Liver (tissue), 3 donors: ENCODE measurements at regions not wholly inside any gene's neighbourhood (a gene's known extent, or its start where the extent isn't known, plus 50 kb on each side); places are given as distances from the start of the nearest gene placed in this dataset.

Experiments
- CTCF ChIP-seq: fragments of 150-350 bp; IDR thresholded peaks from 2 replicates; pipeline ENCODE4 v1.5.1; 2017; ENCODE audit warnings: improper control_type of control experiment, low read depth, low read length; ENCODE audit not compliant: missing input control
- EGR1 ChIP-seq, 2 donors: IDR thresholded peaks; 2 replicates each; pipeline ENCODE4 v1.6.1; 2016 to 2018; ENCODE audit warnings: antibody characterized with exemption in 2 of 2, low read depth in 2 of 2
- FOXA1 ChIP-seq: IDR thresholded peaks from 2 replicates; pipeline ENCODE4 v1.6.1; 2016; ENCODE audit warnings: antibody characterized with exemption
- FOXA2 ChIP-seq: IDR thresholded peaks from 2 replicates; pipeline ENCODE4 v1.6.1; 2016; ENCODE audit warnings: antibody characterized with exemption
- GABPA ChIP-seq, 2 donors: IDR thresholded peaks in 1 of 2; conservative IDR thresholded peaks in 1 of 2; 2 replicates each; pipeline ENCODE4 v1.6.1; 2016; ENCODE audit warnings: antibody characterized with exemption in 2 of 2, mild to moderate bottlenecking in 1 of 2, moderate library complexity in 1 of 2
- JUND ChIP-seq, 2 donors: IDR thresholded peaks; 2 replicates each; pipeline ENCODE4 v1.6.1; 2016; ENCODE audit warnings: antibody characterized with exemption in 2 of 2
- RAD21 ChIP-seq, 2 donors: IDR thresholded peaks; 2 replicates each; pipeline ENCODE4 v1.6.1; 2016; ENCODE audit warnings: antibody characterized with exemption in 2 of 2, mild to moderate bottlenecking in 2 of 2
- REST ChIP-seq: IDR thresholded peaks from 2 replicates; pipeline ENCODE4 v1.6.1; 2016; ENCODE audit warnings: antibody characterized with exemption, mild to moderate bottlenecking
- SP1 ChIP-seq: IDR thresholded peaks from 2 replicates; pipeline ENCODE4 v1.6.1; 2018; ENCODE audit warnings: antibody characterized with exemption, mild to moderate bottlenecking
- TAF1 ChIP-seq: conservative IDR thresholded peaks from 2 replicates; pipeline ENCODE4 v1.6.1; 2016; ENCODE audit warnings: antibody characterized with exemption, mild to moderate bottlenecking
- ZBTB33 ChIP-seq: IDR thresholded peaks from 2 replicates; pipeline ENCODE4 v1.6.1; 2016; ENCODE audit warnings: antibody characterized with exemption
- TF ChIP-seq, protein P1 (sequence below): IDR thresholded peaks from 2 replicates; pipeline ENCODE4 v1.6.1; 2016; ENCODE audit warnings: antibody characterized with exemption
- TF ChIP-seq, protein P2 (sequence below): IDR thresholded peaks from 2 replicates; pipeline ENCODE4 v1.6.1; 2016; ENCODE audit warnings: antibody characterized with exemption
- donor health status: healthy.
- donor health status: healthy.

GRCh38 chr14:97866664-97867063 lies 1069.5 kb downstream of the VRK1 start:
- TF ChIP-seq CTCF (no peak), SP1 (no peak), REST (no peak), ZBTB33 (no peak), EGR1 (IDR thresholded peaks at IDR 0.05; ENCODE audit: low read depth in 2 of 2) (no peak), GABPA (IDR thresholded peaks at IDR 0.05 in 1 of 2, conservative IDR thresholded peaks at IDR 0.05 in 1 of 2) (no peak), FOXA1 (no peak), TAF1 (no peak), RAD21 (IDR thresholded peaks at IDR 0.05) (no peak), FOXA2 (no peak), JUND (IDR thresholded peaks at IDR 0.05) (no peak)
- TF ChIP-seq, protein P1, sequence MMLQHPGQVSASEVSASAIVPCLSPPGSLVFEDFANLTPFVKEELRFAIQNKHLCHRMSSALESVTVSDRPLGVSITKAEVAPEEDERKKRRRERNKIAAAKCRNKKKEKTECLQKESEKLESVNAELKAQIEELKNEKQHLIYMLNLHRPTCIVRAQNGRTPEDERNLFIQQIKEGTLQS, result no peak
- TF ChIP-seq, protein P2, sequence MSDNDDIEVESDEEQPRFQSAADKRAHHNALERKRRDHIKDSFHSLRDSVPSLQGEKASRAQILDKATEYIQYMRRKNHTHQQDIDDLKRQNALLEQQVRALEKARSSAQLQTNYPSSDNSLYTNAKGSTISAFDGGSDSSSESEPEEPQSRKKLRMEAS, result no peak
